CD14-positive monocyte (primary cell): ENCODE measurements at regions not wholly inside any gene's neighbourhood (a gene's known extent, or its start where the extent isn't known, plus 50 kb on each side); places are given as distances from the start of the nearest gene placed in this dataset.

Experiments
- DNase-seq, 3 donors: peaks; one replicate each; pipeline ENCODE4 v3.0.0-alpha.2; 2011 to 2022
- H2AFZ ChIP-seq: 2 replicates; pipeline ENCODE4 v1.6.0; 2012; ENCODE audit warnings: mild to moderate bottlenecking, low read depth, low read length, inconsistent platforms; ENCODE audit not compliant: insufficient read depth, poor library complexity, severe bottlenecking
- H3K27ac ChIP-seq, 2 donors: 1 replicate in 1 of 2; 2 replicates in 1 of 2; pipeline ENCODE4 v1.5.1; 2012 to 2013; ENCODE audit warnings: low read length in 2 of 2, control low read depth in 1 of 2, inconsistent platforms in 1 of 2, low read depth in 1 of 2, mild to moderate bottlenecking in 1 of 2
- H3K27me3 ChIP-seq, 2 donors: one replicate each; pipeline versions ENCODE4 v1.6.0 to v1.6.1; 2011 to 2013; ENCODE audit warnings: low read length in 2 of 2; ENCODE audit not compliant: control insufficient read depth in 2 of 2, insufficient read depth in 2 of 2
- H3K36me3 ChIP-seq, 2 donors: replicated peaks in 1 of 2; 1 replicate in 1 of 2; 2 replicates in 1 of 2; pipeline versions ENCODE4 v1.5.1 to v1.6.1; 2012 to 2013; ENCODE audit warnings: low read length in 2 of 2, control low read depth in 1 of 2, inconsistent platforms in 1 of 2, mild to moderate bottlenecking in 1 of 2; ENCODE audit not compliant: insufficient read depth in 2 of 2, control insufficient read depth in 1 of 2
- H3K4me1 ChIP-seq, 2 donors: 1 replicate in 1 of 2; 2 replicates in 1 of 2; pipeline versions ENCODE4 v1.5.1 to v1.6.1; 2012 to 2013; ENCODE audit warnings: low read length in 2 of 2, control low read depth in 1 of 2, inconsistent platforms in 1 of 2, mild to moderate bottlenecking in 1 of 2, moderate library complexity in 1 of 2; ENCODE audit not compliant: insufficient read depth in 2 of 2, control insufficient read depth in 1 of 2
- H3K4me2 ChIP-seq: replicated peaks from 2 replicates; pipeline ENCODE3; 2012; ENCODE audit warnings: low read length, moderate library complexity, mild to moderate bottlenecking; ENCODE audit not compliant: poor library complexity, severe bottlenecking; ENCODE audit errors: extremely low read depth
- H3K4me3 ChIP-seq, 3 experiments: fragments of 200-600 bp in 1 of 3; sonication (generic) in 1 of 3; replicated peaks in 1 of 3; 1 replicate in 2 of 3; 2 replicates in 1 of 3; pipeline ENCODE4 v1.5.1; 2011 to 2013; ENCODE audit warnings: low read length in 3 of 3, mild to moderate bottlenecking in 3 of 3, control low read depth in 2 of 3, low read depth in 2 of 3, inconsistent platforms in 1 of 3, moderate library complexity in 1 of 3
- H3K79me2 ChIP-seq: 2 replicates; pipeline ENCODE4 v1.6.0; 2012; ENCODE audit warnings: mild to moderate bottlenecking, control low read depth, inconsistent platforms, low read length, moderate library complexity; ENCODE audit not compliant: insufficient read depth
- H3K9ac ChIP-seq: 2 replicates; pipeline ENCODE4 v1.6.0; 2017; ENCODE audit warnings: low read length, mild to moderate bottlenecking; ENCODE audit not compliant: insufficient read depth, poor library complexity, severe bottlenecking
- H3K9me3 ChIP-seq, 2 donors: replicated peaks in 1 of 2; 1 replicate in 1 of 2; 2 replicates in 1 of 2; pipeline versions ENCODE4 v1.5.1 to v1.6.1; 2012 to 2013; ENCODE audit warnings: low read length in 2 of 2, control low read depth in 1 of 2; ENCODE audit not compliant: control insufficient read depth in 1 of 2, insufficient read depth in 1 of 2
- H4K20me1 ChIP-seq: 2 replicates; pipeline ENCODE4 v1.6.0; 2012; ENCODE audit warnings: mild to moderate bottlenecking, low read length, control low read depth, moderate library complexity; ENCODE audit not compliant: insufficient read depth
- H3K27ac Mint-ChIP-seq, 7 donors: one replicate each; pipeline ENCODE4 v1.8.0; 2020; ENCODE audit warnings: mild to moderate bottlenecking in 7 of 7, mixed read lengths in 7 of 7, moderate library complexity in 6 of 7, inconsistent platforms in 2 of 7
- H3K27me3 Mint-ChIP-seq, 3 donors: one replicate each; pipeline ENCODE4 v1.8.0; 2021 to 2022; ENCODE audit warnings: low read depth in 3 of 3, mild to moderate bottlenecking in 3 of 3, mixed read lengths in 3 of 3, moderate library complexity in 3 of 3, inconsistent platforms in 1 of 3
- H3K36me3 Mint-ChIP-seq, 2 donors: one replicate each; pipeline ENCODE4 v1.8.0; 2020; ENCODE audit warnings: mixed read lengths in 2 of 2, inconsistent platforms in 1 of 2, mild to moderate bottlenecking in 1 of 2
- H3K4me1 Mint-ChIP-seq: one replicate; pipeline ENCODE4 v1.8.0; 2020; ENCODE audit warnings: mild to moderate bottlenecking, mixed read lengths
- H3K4me3 Mint-ChIP-seq, 2 donors: one replicate each; pipeline ENCODE4 v1.8.0; 2020; ENCODE audit warnings: mild to moderate bottlenecking in 2 of 2, mixed read lengths in 2 of 2, moderate library complexity in 1 of 2
- H3K9me3 Mint-ChIP-seq, 7 donors: one replicate each; pipeline ENCODE4 v1.8.0; 2020 to 2022; ENCODE audit warnings: mixed read lengths in 7 of 7, mild to moderate bottlenecking in 6 of 7, moderate library complexity in 6 of 7, inconsistent platforms in 2 of 7
- CTCF ChIP-seq: fragments of 200-600 bp; IDR thresholded peaks from one replicate; pipeline ENCODE4 v1.8.0; 2022; ENCODE audit warnings: antibody characterized with exemption, mild to moderate bottlenecking
- WGBS: methylation state at CpG from one replicate; pipeline ENCODE4 v1.1.5; 2013; ENCODE audit warnings: missing lambda C conversion rate; ENCODE audit not compliant: insufficient coverage; 5-methylcytosine and 5-hydroxymethylcytosine counted together
- intact Hi-C, 2 donors: fragments of 100-400 bp; cut with micrococcal nuclease; formaldehyde crosslinking; loops; one replicate each; pipeline versions ENCODE4 v1.15.0 to v1.15.1; 2023

DNA sequence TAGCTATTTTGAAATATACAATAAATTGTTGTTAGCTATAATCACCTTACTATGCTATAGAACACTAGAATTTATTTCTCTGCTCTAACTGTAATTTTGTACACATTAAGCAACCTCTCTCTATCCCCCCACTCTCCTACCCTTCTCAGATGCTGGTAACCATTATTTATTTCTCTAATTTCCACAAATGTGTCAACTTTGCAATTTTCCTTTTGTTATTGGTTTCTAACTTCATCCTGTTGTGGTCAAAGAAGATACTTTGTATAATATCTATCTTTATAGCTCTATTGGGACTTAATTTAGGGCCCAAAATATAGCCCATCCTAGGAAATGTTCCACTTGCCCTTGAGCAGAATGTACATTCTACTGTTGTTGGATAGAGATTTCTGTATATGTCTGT, 229.3 kb downstream of the SATB1 start:
- H3K4me3 Mint-ChIP-seq, result no peak overlapping the region
- no peaks in the 10 kb centered on the region for H3K79me2 ChIP-seq
- no peak overlapping the region for H3K4me3 ChIP-seq
- peaks cover 12 to 42% (median 25%) of the 10 kb centered on the region in 7 donors for H3K9me3 Mint-ChIP-seq
- no peak overlapping the region for H3K9ac ChIP-seq
- intact Hi-C loops, result no loop called here
- H3K27ac Mint-ChIP-seq, result no peak overlapping the region
- no peaks in the 10 kb centered on the region for H3K36me3 ChIP-seq
- H3K4me1 ChIP-seq, result peaks cover 0 to 9% of the 10 kb centered on the region in 2 donors
- no peak overlapping the region for H2AFZ ChIP-seq
- H3K9me3 ChIP-seq, result no peaks in the 10 kb centered on the region
- peaks cover 10% of the 10 kb centered on the region for H3K4me1 Mint-ChIP-seq
- no peak for DNase-seq
- peaks cover 0 to 1% (median 0%) of the 10 kb centered on the region in 3 donors for H3K27me3 Mint-ChIP-seq
- no peaks in the 10 kb centered on the region for H3K27me3 ChIP-seq
- H4K20me1 ChIP-seq, result no peaks in the 10 kb centered on the region
- no peak overlapping the region for H3K4me2 ChIP-seq
- no peak for TF ChIP-seq CTCF
- no peak overlapping the region for H3K27ac ChIP-seq
- H3K36me3 Mint-ChIP-seq, result peaks cover 0 to 2% of the 10 kb centered on the region in 2 donors

GRCh38 chr3:18194431-18194830, 230.7 kb downstream of the SATB1 start:
- Histone ChIP-seq H3K4me3 (no peak overlapping the region), H3K9ac (no peak overlapping the region), H3K4me1 (peaks cover 0 to 9% of the 10 kb centered on the region in 2 donors), H4K20me1 (no peaks in the 10 kb centered on the region), H3K9me3 (no peaks in the 10 kb centered on the region), H3K36me3 (no peaks in the 10 kb centered on the region), H3K79me2 (no peaks in the 10 kb centered on the region), H2AFZ (no peak overlapping the region), H3K27ac (no peak overlapping the region), H3K27me3 (no peaks in the 10 kb centered on the region), H3K4me2 (no peak overlapping the region)
- no CpG with 5 or more reads among the region's 4 CpGs for WGBS
- Mint-ChIP-seq H3K4me3 (peak overlapping the region in 1 of 2 donors; percentile 32), H3K27me3 (peaks cover 0 to 1% (median under 1%) of the 10 kb centered on the region in 3 donors), H3K36me3 (peaks cover 0 to 2% of the 10 kb centered on the region in 2 donors), H3K27ac (no peak overlapping the region), H3K9me3 (peaks cover 10 to 30% (median 16%) of the 10 kb centered on the region in 7 donors), H3K4me1 (peaks cover 10% of the 10 kb centered on the region)
- intact Hi-C loops, result no loop called here
- DNase-seq, result no peak
- no peak for TF ChIP-seq CTCF
